ENCODE measurements at regions not wholly inside any gene's neighbourhood (a gene's known extent, or its start where the extent isn't known, plus 50 kb on each side); places are given as distances from the start of the nearest gene placed in this dataset.

- H3K4me3 ChIP-seq (ENCODE audit: control insufficient read depth, low read depth, low read length): no peak overlapping the region
- DNase-seq (ENCODE audit: low read depth): peak; percentile 19
- TF ChIP-seq CTCF (conservative IDR thresholded peaks at IDR 0.05; ENCODE audit: control insufficient read depth, insufficient read depth, low read depth, low read length): no peak
These were observed 50.7 kb upstream of the FREM1 start for GRCh38 chr9:14960881-14961280.

Measured in fibroblast of mammary gland (primary cell).